GM06990 (cell line): ENCODE measurements at regions not wholly inside any gene's neighbourhood (a gene's known extent, or its start where the extent isn't known, plus 50 kb on each side); places are given as distances from the start of the nearest gene placed in this dataset.

ENCODE experiments used
- DNase-seq: peaks from one replicate; pipeline ENCODE4 v3.0.0-alpha.2; 2011; ENCODE audit not compliant: insufficient read length; ENCODE audit errors: extremely low read depth
- H3K27me3 ChIP-seq: replicated peaks from 2 replicates; pipeline ENCODE4 v1.6.0; 2011; ENCODE audit warnings: low read length; ENCODE audit not compliant: control insufficient read depth, insufficient read depth
- H3K36me3 ChIP-seq: 2 replicates; pipeline ENCODE4 v1.5.1; 2011; ENCODE audit warnings: low read length; ENCODE audit not compliant: control insufficient read depth, insufficient read depth
- H3K4me3 ChIP-seq: replicated peaks from 2 replicates; pipeline ENCODE4 v1.5.1; 2011; ENCODE audit warnings: low read depth, mild to moderate bottlenecking, control low read depth, low read length
- TF ChIP-seq, protein P1 (sequence below): IDR thresholded peaks from 2 replicates; pipeline ENCODE4 v1.5.1; 2011; ENCODE audit warnings: low read length, control low read depth, mild to moderate bottlenecking, inconsistent platforms; ENCODE audit not compliant: insufficient read depth, poor library complexity, severe bottlenecking

- DNase-seq, result no peak
- no peaks in the 10 kb centered on the region for H3K36me3 ChIP-seq
- TF ChIP-seq, protein P1, sequence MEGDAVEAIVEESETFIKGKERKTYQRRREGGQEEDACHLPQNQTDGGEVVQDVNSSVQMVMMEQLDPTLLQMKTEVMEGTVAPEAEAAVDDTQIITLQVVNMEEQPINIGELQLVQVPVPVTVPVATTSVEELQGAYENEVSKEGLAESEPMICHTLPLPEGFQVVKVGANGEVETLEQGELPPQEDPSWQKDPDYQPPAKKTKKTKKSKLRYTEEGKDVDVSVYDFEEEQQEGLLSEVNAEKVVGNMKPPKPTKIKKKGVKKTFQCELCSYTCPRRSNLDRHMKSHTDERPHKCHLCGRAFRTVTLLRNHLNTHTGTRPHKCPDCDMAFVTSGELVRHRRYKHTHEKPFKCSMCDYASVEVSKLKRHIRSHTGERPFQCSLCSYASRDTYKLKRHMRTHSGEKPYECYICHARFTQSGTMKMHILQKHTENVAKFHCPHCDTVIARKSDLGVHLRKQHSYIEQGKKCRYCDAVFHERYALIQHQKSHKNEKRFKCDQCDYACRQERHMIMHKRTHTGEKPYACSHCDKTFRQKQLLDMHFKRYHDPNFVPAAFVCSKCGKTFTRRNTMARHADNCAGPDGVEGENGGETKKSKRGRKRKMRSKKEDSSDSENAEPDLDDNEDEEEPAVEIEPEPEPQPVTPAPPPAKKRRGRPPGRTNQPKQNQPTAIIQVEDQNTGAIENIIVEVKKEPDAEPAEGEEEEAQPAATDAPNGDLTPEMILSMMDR, result no peak
- H3K27me3 ChIP-seq, result no peaks in the 10 kb centered on the region; the same call in 1 of the 2 replicates
- no peak overlapping the region for H3K4me3 ChIP-seq
These were observed 160.4 kb downstream of the UACA start for GRCh38 chr15:70602834-70603560.

DNA sequence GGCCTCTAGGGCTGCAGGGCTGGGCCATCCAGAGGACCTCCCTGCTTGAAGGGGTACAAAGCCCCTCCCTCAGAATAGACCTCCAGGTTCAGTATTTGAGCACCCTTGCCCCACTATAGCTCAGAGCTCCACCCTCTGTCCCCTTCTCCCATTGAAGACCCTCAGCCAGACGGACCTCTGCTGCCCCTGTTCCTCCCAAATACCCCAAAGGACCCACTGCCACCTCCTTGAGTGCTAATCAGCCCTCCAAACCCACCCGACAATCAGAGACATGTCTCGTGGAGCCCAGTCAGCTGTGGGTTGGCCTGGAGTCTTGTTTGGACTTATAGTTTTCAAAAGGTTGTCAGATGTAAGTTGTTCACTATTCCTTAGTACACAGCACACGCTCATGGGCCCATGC, 161.1 kb downstream of the UACA start:
- Histone ChIP-seq H3K27me3 (no peaks in the 10 kb centered on the region; the same call in 1 of the 2 replicates), H3K36me3 (no peaks in the 10 kb centered on the region), H3K4me3 (no peak overlapping the region)
- DNase-seq, result no peak
- TF ChIP-seq, protein P1, result no peak

GRCh38 chr15:70597945-70598344, 165.4 kb downstream of the UACA start:
- Histone ChIP-seq H3K36me3 (no peaks in the 10 kb centered on the region), H3K27me3 (no peaks in the 10 kb centered on the region; the same call in 1 of the 2 replicates), H3K4me3 (no peak overlapping the region)
- TF ChIP-seq, protein P1, result no peak
- DNase-seq, result no peak

- Histone ChIP-seq H3K36me3 (no peaks in the 10 kb centered on the region), H3K27me3 (no peaks in the 10 kb centered on the region; the same call in 1 of the 2 replicates), H3K4me3 (no peak overlapping the region)
- TF ChIP-seq, protein P1, result no peak
- no peak for DNase-seq
These were observed 166.2 kb downstream of the UACA start for GRCh38 chr15:70597056-70597603.

DNA sequence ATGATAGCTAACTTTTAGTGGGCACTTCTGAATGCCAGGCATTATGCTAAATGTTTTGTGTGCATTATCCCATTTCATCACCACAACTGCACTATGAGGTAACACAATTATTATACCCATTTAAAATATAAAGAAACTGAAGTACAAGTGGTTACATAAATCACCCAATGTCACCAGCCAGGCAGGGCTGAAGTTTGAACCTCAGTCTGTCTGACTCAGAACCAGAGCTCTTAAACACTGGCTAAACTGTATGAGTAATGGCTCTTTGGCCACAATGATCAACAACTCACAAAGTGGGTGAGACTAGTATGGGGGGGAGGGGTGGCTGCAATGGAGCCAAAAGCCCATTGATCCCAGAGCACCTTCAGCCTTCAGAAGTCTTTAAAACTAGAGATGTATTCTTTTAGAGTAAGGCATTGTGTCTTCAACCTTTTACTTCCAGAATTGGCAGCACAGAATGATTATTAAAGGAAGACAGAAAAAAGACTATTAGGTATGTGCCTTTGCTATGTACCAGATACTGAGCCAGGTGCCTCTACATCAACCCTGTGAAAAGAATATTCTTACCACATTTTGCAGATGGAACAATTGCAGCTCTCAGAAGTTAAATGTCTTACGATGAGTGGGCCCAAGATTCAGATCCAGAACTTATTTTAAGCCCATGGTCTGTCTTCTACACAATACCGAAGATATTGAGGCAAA, 166.9 kb downstream of the UACA start:
- DNase-seq, result no peak
- Histone ChIP-seq H3K4me3 (no peak overlapping the region), H3K36me3 (no peaks in the 10 kb centered on the region), H3K27me3 (no peaks in the 10 kb centered on the region; the same call in 1 of the 2 replicates)
- TF ChIP-seq, protein P1, result no peak
